Glomerular visceral epithelial cell (primary cell): ENCODE measurements at regions not wholly inside any gene's neighbourhood (a gene's known extent, or its start where the extent isn't known, plus 50 kb on each side); places are given as distances from the start of the nearest gene placed in this dataset.

ENCODE experiments used
- DNase-seq: peaks from one replicate; pipeline ENCODE4 v3.0.0-alpha.2; 2016; ENCODE audit errors: extremely low spot score

GRCh38 chr10:128497660-128498377 lies 371.6 kb upstream of the MKI67 start:
- no peak for DNase-seq

- no peak for DNase-seq
Observed at GRCh38 chr10:128498378-128498730, 372.1 kb upstream of the MKI67 start.

GRCh38 chr10:128498746-128499145 lies 372.5 kb upstream of the MKI67 start:
- no peak for DNase-seq

GRCh38 chr10:128499486-128499885 lies 373.3 kb upstream of the MKI67 start:
- no peak for DNase-seq

DNA sequence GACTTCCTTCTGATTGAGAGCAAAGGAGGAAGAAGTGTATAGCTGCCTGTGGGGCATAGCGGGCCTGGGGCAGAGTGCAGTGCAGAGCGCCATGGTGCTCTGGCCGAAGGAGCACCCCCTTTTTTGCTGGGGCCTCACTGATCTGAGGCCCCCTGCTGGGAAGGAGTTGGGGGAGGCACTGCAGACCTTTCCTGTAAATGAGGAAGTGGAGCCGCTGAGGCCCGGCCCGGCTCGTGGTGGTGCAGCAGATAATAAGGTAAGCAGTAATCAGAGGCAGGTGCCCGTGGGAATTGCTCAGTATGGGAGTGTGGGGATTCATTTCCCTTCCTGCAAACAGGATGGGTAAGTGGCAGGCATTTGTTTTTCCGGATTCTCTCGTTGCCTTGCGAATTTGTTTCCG lies 373.7 kb upstream of the MKI67 start:
- no peak for DNase-seq

DNA sequence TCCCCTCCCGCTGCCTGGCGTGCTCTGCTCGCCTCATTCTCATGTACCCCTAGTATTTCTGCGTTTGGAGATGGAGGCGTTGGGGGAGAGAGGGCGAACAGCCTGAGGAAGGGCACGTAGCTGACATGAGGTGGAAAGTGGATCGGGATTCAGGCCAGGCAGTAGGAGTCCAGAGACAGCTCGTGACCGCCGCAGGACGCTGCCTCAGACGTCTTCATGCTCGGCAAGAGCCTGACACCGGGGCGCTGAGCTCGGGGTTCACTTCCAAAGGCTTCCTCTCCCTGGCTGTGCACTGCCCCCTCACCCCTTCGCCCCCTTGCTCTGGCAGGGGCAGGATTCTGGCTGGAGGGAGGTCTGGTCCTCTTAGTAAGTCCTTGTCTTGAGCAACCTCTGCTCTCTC lies 374.4 kb upstream of the MKI67 start:
- no peak for DNase-seq

DNA sequence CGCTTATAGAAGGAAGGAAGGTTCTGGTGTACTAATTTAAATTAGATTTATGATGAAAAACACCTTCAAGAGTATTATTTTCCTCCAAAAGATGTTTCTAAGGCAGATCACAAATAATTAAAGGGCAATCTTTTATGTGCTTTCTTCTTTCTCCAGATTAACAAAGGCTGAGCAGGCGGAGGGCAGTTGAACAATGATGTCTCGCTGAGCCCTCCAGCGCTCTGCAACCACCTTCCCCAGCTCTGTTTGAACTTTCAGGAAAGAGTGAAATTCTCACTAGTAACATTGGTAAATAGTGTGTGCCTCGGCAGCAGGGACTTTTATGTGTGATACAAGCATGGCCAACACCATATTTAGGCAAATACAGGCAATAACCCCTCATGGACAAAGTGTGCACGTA lies 379.1 kb upstream of the MKI67 start:
- DNase-seq, result no peak

GRCh38 chr10:128506423-128506822 lies 380.2 kb upstream of the MKI67 start:
- no peak for DNase-seq

DNA sequence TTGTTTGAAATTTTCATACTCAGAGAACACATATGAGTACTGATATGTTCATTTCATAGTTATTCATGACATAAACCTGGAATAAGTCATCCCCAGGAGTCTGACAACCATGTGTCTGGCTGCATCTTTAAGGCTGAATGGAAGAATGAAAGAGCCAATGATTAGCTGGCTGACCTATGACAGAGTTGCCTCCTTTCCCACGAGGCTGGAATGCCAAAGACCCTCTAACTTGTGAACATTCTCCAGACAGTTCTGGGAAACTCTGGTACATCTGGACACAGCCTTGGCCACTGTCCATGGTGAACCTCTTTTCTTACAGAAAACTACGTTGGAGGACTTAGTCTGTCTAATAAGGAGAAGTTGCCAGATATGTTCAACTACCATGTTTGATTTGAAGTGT lies 380.8 kb upstream of the MKI67 start:
- no peak for DNase-seq

GRCh38 chr10:128511284-128511683 lies 385.1 kb upstream of the MKI67 start:
- DNase-seq, result no peak

- DNase-seq, result no peak
Observed at GRCh38 chr10:128512767-128513166, 386.5 kb upstream of the MKI67 start.

GRCh38 chr10:128514536-128514935 lies 388.3 kb upstream of the MKI67 start:
- no peak for DNase-seq

DNA sequence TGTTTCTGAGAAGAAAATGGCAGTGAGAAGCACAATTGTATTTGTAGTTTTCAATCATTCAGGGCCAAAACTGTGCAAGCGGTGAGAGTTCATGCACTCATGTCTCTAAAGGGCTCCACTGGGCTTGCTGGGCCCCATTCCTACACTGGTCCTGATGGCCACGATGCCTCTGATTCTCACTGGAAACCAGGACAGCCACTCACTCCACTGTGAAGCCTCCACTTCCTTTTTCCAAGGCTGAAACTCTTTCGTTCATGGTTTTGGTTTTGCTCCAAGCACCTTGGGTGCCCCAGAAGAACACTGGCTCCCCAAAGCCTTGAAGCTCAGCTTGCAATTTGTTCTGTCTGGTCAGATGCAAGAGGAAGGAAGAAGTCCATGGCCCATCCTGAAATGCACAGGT lies 390.0 kb upstream of the MKI67 start:
- no peak for DNase-seq

- no peak for DNase-seq
Observed at GRCh38 chr10:128517167-128517566, 390.9 kb upstream of the MKI67 start.

DNA sequence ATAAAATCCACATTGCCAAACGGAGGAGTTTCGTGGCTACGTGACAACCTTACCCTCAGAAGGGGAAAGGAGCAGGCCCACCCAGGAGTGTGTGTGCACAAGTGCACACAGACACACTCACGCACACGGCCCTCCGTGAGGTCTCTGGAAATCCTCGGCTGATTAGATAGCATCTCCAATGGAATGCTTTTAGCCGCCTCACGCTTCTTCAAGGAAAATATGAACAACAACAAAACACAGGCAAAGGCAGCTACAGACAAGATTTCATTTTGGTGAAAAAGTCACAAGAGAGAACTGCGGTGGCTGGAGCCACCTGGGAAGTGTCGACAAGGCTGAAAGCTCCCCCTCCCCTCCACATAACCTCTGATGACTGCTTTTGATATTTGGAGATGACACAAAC lies 391.8 kb upstream of the MKI67 start:
- no peak for DNase-seq

GRCh38 chr10:128519581-128519980 lies 393.4 kb upstream of the MKI67 start:
- DNase-seq, result no peak

DNA sequence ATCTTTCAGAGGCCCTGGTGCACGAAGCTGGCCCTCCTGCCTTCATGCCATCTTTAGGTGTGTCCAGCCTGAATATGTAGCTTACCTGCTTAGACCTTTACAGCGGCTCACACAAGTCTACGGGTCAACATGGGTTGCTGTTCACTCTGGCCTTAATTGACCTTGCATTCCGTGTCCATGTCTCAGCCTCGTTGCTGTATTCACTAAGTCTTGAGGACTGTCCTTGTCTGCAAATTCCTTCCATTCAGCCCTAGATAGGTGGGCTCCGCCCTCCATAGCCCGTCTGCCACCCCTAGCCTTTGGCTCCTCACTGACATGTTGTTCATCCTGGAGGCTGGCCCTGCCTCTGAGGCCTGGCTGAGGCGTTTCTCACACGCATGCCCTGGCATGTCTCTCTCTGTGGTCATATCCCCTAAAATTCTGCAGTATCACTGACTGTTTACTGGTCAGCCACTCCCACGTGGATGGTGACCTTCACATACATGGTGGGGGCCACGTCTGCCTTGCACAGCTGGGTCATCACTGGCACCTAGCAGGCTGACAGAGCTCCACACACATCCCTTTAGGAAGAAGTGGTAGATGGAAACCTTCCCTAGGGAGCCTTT lies 394.1 kb upstream of the MKI67 start:
- DNase-seq, result no peak

DNA sequence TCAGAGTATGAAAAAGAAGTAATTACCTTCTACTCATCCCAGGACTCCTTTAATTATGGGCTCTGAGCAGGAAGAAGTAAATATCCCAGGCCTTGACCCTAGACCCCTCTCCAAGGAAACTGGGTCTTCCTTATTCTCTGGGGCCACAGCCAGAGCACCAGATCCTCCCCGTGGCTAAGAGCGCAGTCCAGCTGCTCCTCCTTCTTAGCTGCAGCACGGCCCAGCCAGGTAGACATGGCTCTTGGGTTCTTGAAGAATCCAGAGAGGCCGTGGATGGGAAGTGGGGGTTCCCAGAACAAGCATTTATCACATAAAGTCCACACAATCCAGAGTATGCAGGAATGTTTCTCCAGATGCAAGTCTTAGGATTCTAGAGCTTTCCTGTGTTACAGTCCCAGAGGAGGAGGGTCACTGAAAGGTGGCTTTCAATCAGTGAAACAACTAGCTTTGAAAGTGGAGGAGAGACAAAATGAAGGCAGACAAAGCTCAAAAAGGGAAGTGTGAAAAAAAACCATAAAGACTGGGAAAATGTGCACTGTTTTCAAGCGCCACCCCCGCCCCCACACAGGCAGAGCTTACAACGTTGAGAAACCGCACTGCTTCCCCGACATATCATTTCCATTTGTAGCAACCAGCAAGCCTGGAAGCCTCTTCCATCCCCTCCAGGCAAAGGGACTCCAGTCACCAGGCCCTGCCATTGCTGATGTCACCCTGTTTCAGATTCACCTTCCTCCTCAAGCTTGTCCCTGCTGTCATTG lies 396.5 kb upstream of the MKI67 start:
- DNase-seq, result no peak

- no peak for DNase-seq
Observed at GRCh38 chr10:128525444-128525843, 399.2 kb upstream of the MKI67 start.

GRCh38 chr10:128525936-128526335 lies 399.7 kb upstream of the MKI67 start:
- no peak for DNase-seq

DNA sequence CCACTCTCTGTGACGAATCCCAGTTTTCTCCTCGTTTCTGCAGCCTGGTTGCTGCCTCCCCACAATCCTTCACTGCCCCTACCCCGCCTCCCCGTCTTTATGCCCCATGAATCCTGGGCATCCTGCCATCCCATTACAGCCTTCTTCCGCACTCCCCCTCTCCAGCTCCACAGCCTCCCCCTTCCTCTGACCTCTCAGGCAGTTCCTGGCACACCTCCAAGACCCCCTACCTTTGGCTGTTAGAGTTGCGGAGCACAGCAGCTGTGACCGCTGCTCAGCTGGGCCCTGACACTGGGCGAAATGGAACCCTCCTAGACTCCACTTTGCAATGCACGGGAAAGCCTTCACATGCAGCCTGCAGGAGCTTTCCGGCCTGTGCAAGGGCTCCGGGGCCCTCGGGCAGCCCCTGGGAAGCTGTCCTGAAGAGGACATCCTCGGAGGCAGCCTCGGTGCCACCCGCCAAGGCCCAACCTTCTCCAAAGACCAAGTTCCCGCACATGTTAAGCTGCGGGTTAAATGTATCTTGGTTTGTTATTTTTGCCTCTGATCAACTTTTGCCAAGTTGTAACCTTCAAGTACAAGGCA lies 400.7 kb upstream of the MKI67 start:
- DNase-seq, result no peak

- no peak for DNase-seq
Observed at GRCh38 chr10:128527711-128528110, 401.5 kb upstream of the MKI67 start.

GRCh38 chr10:128528167-128528566 lies 401.9 kb upstream of the MKI67 start:
- no peak for DNase-seq
